22Rv1 (cell line): ENCODE measurements at regions not wholly inside any gene's neighbourhood (a gene's known extent, or its start where the extent isn't known, plus 50 kb on each side); places are given as distances from the start of the nearest gene placed in this dataset.

Experiments used
- CTCF ChIP-seq: fragments of 450-650 bp; IDR thresholded peaks from 2 replicates; pipeline ENCODE4 v1.5.1; 2017; ENCODE audit warnings: mild to moderate bottlenecking
- ZFX ChIP-seq: fragments of 450-650 bp; IDR thresholded peaks from 2 replicates; pipeline ENCODE4 v1.6.1; 2017; ENCODE audit warnings: antibody characterized with exemption, borderline replicate concordance

- TF ChIP-seq CTCF (no peak), ZFX (no peak)
Observed at GRCh38 chr18:56402872-56403516, 235.4 kb downstream of the TXNL1 start.
